MM.1S (cell line): ENCODE measurements at regions not wholly inside any gene's neighbourhood (a gene's known extent, or its start where the extent isn't known, plus 50 kb on each side); places are given as distances from the start of the nearest gene placed in this dataset.

ENCODE experiments used
- DNase-seq: peaks from one replicate; pipeline ENCODE4 v3.0.0-alpha.2; 2015
- H2AFZ ChIP-seq: fragments of 300-600 bp; sonication (generic); 2 replicates; pipeline ENCODE4 v1.6.0; 2016; ENCODE audit warnings: antibody characterized with exemption, low read length
- H3F3A ChIP-seq: fragments of 300-600 bp; sonication (generic); 2 replicates; pipeline ENCODE4 v1.6.1; 2016; ENCODE audit warnings: mild to moderate bottlenecking, antibody characterized with exemption, low read length, moderate library complexity, mixed read lengths; ENCODE audit not compliant: insufficient read depth
- H3K27ac ChIP-seq: fragments of 300-600 bp; sonication (generic); 2 replicates; pipeline ENCODE4 v1.5.1; 2016; ENCODE audit warnings: mild to moderate bottlenecking, low read length
- H3K27me3 ChIP-seq: fragments of 300-600 bp; sonication (generic); replicated peaks from 2 replicates; pipeline ENCODE4 v1.6.0; 2016; ENCODE audit warnings: low read length; ENCODE audit not compliant: insufficient read depth
- H3K36me3 ChIP-seq: fragments of 300-600 bp; sonication (generic); replicated peaks from 2 replicates; pipeline ENCODE4 v1.6.1; 2016; ENCODE audit warnings: mild to moderate bottlenecking, low read length, mixed read lengths; ENCODE audit not compliant: insufficient read depth
- H3K4me1 ChIP-seq: fragments of 300-600 bp; sonication (generic); 2 replicates; pipeline ENCODE4 v1.6.1; 2016; ENCODE audit warnings: low read length, mixed read lengths
- H3K4me2 ChIP-seq: fragments of 300-600 bp; sonication (generic); 2 replicates; pipeline ENCODE4 v1.6.0; 2016; ENCODE audit warnings: low read depth, low read length
- H3K4me3 ChIP-seq: fragments of 300-600 bp; sonication (generic); 2 replicates; pipeline ENCODE4 v1.5.1; 2016; ENCODE audit warnings: low read length, mixed read lengths
- H3K79me2 ChIP-seq: fragments of 300-600 bp; sonication (generic); 2 replicates; pipeline ENCODE4 v1.6.1; 2016; ENCODE audit warnings: mixed run types, low read length, mixed read lengths
- H3K9ac ChIP-seq: fragments of 300-600 bp; sonication (generic); 2 replicates; pipeline ENCODE4 v1.6.1; 2016; ENCODE audit warnings: low read length, mixed read lengths
- H3K9me2 ChIP-seq: fragments of 300-600 bp; sonication (generic); replicated peaks from 2 replicates; pipeline ENCODE4 v1.6.1; 2016; ENCODE audit warnings: mild to moderate bottlenecking, low read length, mixed read lengths; ENCODE audit not compliant: insufficient read depth
- H3K9me3 ChIP-seq: fragments of 300-600 bp; sonication (generic); replicated peaks from 2 replicates; pipeline ENCODE4 v1.6.1; 2016; ENCODE audit warnings: mild to moderate bottlenecking, low read length, mixed read lengths; ENCODE audit not compliant: insufficient read depth
- H4K20me1 ChIP-seq: fragments of 300-600 bp; sonication (generic); 2 replicates; pipeline ENCODE4 v1.6.1; 2016; ENCODE audit warnings: mild to moderate bottlenecking, low read length, moderate library complexity, mixed read lengths; ENCODE audit not compliant: insufficient read depth
- CTCF ChIP-seq: fragments of 300-600 bp; sonication (generic); IDR thresholded peaks from 2 replicates; pipeline ENCODE4 v1.5.1; 2016; ENCODE audit warnings: antibody characterized with exemption, low read length, mixed read lengths
- EZH2 ChIP-seq: fragments of 300-600 bp; sonication (generic); optimal IDR thresholded peaks from 2 replicates; pipeline ENCODE3; 2017; ENCODE audit warnings: low read depth, mild to moderate bottlenecking, antibody characterized with exemption, low read length, mixed read lengths
- EZH2phosphoT487 ChIP-seq: fragments of 300-600 bp; sonication (generic); IDR thresholded peaks from 2 replicates; pipeline ENCODE4 v1.6.1; 2018; ENCODE audit warnings: antibody characterized with exemption, low read length

- no peak for DNase-seq
- Histone ChIP-seq H3K9me3 (no peaks in the 10 kb centered on the region), H3K27ac (no peak overlapping the region), H2AFZ (no peak overlapping the region), H3F3A (no peaks in the 10 kb centered on the region), H3K36me3 (no peaks in the 10 kb centered on the region), H3K9ac (no peak overlapping the region), H3K9me2 (no peaks in the 10 kb centered on the region), H3K4me3 (no peak overlapping the region), H3K79me2 (no peaks in the 10 kb centered on the region), H3K4me1 (no peaks in the 10 kb centered on the region), H3K27me3 (no peaks in the 10 kb centered on the region), H3K4me2 (no peak overlapping the region), H4K20me1 (no peaks in the 10 kb centered on the region)
- TF ChIP-seq EZH2phosphoT487 (no peak), EZH2 (no peak), CTCF (no peak)
These were observed 335.2 kb upstream of the SEMA3D start for GRCh38 chr7:85522070-85522469.

- no peak overlapping the region for H2AFZ ChIP-seq
- H3K79me2 ChIP-seq, result no peaks in the 10 kb centered on the region
- no peaks in the 10 kb centered on the region for H3F3A ChIP-seq
- no peak overlapping the region for H3K27ac ChIP-seq
- H3K4me2 ChIP-seq, result no peak overlapping the region
- no peak overlapping the region for H3K9ac ChIP-seq
- H3K4me1 ChIP-seq, result no peaks in the 10 kb centered on the region
- H3K9me3 ChIP-seq, result no peaks in the 10 kb centered on the region
- no peaks in the 10 kb centered on the region for H3K27me3 ChIP-seq
- no peak for TF ChIP-seq EZH2phosphoT487
- no peak for TF ChIP-seq EZH2
- TF ChIP-seq CTCF, result no peak
- no peak overlapping the region for H3K4me3 ChIP-seq
- no peaks in the 10 kb centered on the region for H4K20me1 ChIP-seq
- no peak for DNase-seq
- H3K36me3 ChIP-seq, result no peaks in the 10 kb centered on the region
- no peaks in the 10 kb centered on the region for H3K9me2 ChIP-seq
These were observed 334.3 kb upstream of the SEMA3D start for GRCh38 chr7:85521108-85521694.

GRCh38 chr7:85520175-85520574, 333.3 kb upstream of the SEMA3D start:
- H4K20me1 ChIP-seq, result no peaks in the 10 kb centered on the region
- DNase-seq, result no peak
- no peaks in the 10 kb centered on the region for H3K79me2 ChIP-seq
- no peaks in the 10 kb centered on the region for H3K9me3 ChIP-seq
- no peak overlapping the region for H2AFZ ChIP-seq
- no peaks in the 10 kb centered on the region for H3K4me1 ChIP-seq
- no peaks in the 10 kb centered on the region for H3K36me3 ChIP-seq
- TF ChIP-seq EZH2, result no peak
- no peak for TF ChIP-seq EZH2phosphoT487
- TF ChIP-seq CTCF, result no peak
- no peak overlapping the region for H3K4me2 ChIP-seq
- H3K9me2 ChIP-seq, result no peaks in the 10 kb centered on the region
- H3K27ac ChIP-seq, result no peak overlapping the region
- H3K4me3 ChIP-seq, result no peak overlapping the region
- no peaks in the 10 kb centered on the region for H3F3A ChIP-seq
- H3K9ac ChIP-seq, result no peak overlapping the region
- no peaks in the 10 kb centered on the region for H3K27me3 ChIP-seq
